GM21619 (cell line): ENCODE measurements at regions not wholly inside any gene's neighbourhood (a gene's known extent, or its start where the extent isn't known, plus 50 kb on each side); places are given as distances from the start of the nearest gene placed in this dataset.

Experiments
- ATAC-seq: cut with Tn5 transposase; IDR thresholded peaks from one replicate; pipeline ENCODE4 v1.9.1; 2021; ENCODE audit not compliant: unreplicated experiment

- ATAC-seq = no peak
These were observed 168.5 kb upstream of the GAS1 start for GRCh38 chr9:87115785-87116184.

- ATAC-seq = no peak
These were observed 169.2 kb upstream of the GAS1 start for GRCh38 chr9:87116492-87116891.

- ATAC-seq = no peak
These were observed 171.3 kb upstream of the GAS1 start for GRCh38 chr9:87118594-87118993.

GRCh38 chr9:87119328-87119881 lies 172.1 kb upstream of the GAS1 start:
- no peak for ATAC-seq

GRCh38 chr9:87120610-87121009 lies 173.3 kb upstream of the GAS1 start:
- ATAC-seq = no peak

GRCh38 chr9:87122947-87123685 lies 175.8 kb upstream of the GAS1 start:
- no peak for ATAC-seq

- no peak for ATAC-seq
These were observed 176.5 kb upstream of the GAS1 start for GRCh38 chr9:87123830-87124229.

GRCh38 chr9:87125819-87126218 lies 178.5 kb upstream of the GAS1 start:
- no peak for ATAC-seq

- no peak for ATAC-seq
These were observed 180.2 kb upstream of the GAS1 start for GRCh38 chr9:87127543-87127942.

- no peak for ATAC-seq
These were observed 180.8 kb upstream of the GAS1 start for GRCh38 chr9:87127978-87128614.

GRCh38 chr9:87128844-87129493 lies 181.7 kb upstream of the GAS1 start:
- no peak for ATAC-seq

- ATAC-seq = no peak
These were observed 187.8 kb upstream of the GAS1 start for GRCh38 chr9:87135074-87135473.

GRCh38 chr9:87137718-87138117 lies 190.4 kb upstream of the GAS1 start:
- ATAC-seq = no peak

GRCh38 chr9:87138128-87139040 lies 191.1 kb upstream of the GAS1 start:
- ATAC-seq = no peak

- ATAC-seq = no peak
These were observed 191.9 kb upstream of the GAS1 start for GRCh38 chr9:87139099-87139730.

GRCh38 chr9:87140142-87140541 lies 192.8 kb upstream of the GAS1 start:
- no peak for ATAC-seq

GRCh38 chr9:87140605-87141109 lies 193.4 kb upstream of the GAS1 start:
- ATAC-seq = no peak

- ATAC-seq = no peak
These were observed 193.8 kb upstream of the GAS1 start for GRCh38 chr9:87141124-87141523.

- ATAC-seq = no peak
These were observed 199.6 kb upstream of the GAS1 start for GRCh38 chr9:87146933-87147332.

GRCh38 chr9:87147839-87148238 lies 200.5 kb upstream of the GAS1 start:
- ATAC-seq = no peak
